ENCODE measurements at regions not wholly inside any gene's neighbourhood (a gene's known extent, or its start where the extent isn't known, plus 50 kb on each side); places are given as distances from the start of the nearest gene placed in this dataset.

DNA sequence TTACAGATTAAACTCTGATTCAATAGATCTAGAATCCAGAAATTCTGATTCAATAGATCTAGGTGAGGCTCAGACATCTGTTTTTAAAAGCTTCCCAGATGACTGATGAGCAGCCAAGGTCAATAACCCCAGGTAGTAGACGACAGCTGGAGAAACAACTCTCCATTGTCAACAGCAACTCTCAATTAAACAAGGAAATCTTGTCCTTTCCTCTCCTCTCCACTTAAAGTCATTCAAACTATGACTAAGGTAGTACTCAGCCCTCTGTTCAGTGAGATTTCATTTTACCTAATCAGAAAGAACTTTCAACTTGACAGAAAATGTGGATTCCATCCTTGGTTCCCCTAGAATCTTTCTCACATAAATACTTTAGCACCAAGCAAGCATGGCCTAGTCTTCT, 94.6 kb upstream of the SCG2 start:
- TF ChIP-seq, protein P1, sequence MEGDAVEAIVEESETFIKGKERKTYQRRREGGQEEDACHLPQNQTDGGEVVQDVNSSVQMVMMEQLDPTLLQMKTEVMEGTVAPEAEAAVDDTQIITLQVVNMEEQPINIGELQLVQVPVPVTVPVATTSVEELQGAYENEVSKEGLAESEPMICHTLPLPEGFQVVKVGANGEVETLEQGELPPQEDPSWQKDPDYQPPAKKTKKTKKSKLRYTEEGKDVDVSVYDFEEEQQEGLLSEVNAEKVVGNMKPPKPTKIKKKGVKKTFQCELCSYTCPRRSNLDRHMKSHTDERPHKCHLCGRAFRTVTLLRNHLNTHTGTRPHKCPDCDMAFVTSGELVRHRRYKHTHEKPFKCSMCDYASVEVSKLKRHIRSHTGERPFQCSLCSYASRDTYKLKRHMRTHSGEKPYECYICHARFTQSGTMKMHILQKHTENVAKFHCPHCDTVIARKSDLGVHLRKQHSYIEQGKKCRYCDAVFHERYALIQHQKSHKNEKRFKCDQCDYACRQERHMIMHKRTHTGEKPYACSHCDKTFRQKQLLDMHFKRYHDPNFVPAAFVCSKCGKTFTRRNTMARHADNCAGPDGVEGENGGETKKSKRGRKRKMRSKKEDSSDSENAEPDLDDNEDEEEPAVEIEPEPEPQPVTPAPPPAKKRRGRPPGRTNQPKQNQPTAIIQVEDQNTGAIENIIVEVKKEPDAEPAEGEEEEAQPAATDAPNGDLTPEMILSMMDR (IDR thresholded peaks at IDR 0.05), result no peak
- no peak for TF ChIP-seq POLR2A (IDR thresholded peaks at IDR 0.05)
